ENCODE measurements at regions not wholly inside any gene's neighbourhood (a gene's known extent, or its start where the extent isn't known, plus 50 kb on each side); places are given as distances from the start of the nearest gene placed in this dataset.
A peak's percentile ranks its signal among the peaks of the same experiment; 100 is the strongest.
"Not testable (repeated sequence)": the region's sequence is repeated elsewhere in the genome, so short reads cannot be mapped to it uniquely, and the experiment has no call there.

DNA sequence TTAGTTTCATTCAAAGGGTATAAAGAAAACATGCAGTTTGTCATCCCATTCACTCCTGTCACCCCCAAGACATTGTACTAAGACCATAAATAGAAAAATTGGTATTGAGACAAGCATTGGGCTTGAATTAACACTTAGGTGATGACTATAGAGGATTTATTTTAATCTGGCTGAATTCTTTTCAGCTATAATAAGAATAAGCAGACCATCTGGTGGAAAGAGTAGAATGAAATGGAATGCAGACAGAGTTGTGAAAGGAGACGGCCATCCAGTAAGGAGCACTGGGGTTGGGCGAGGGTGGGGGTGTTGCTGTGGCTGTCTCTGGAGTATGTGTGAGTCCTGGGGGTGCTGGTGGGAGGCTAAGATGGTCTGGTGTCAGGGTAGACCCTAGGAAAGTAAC is 125.0 kb upstream of the IVNS1ABP start:
- DNase-seq (ENCODE audit: extremely low read depth in 1 of 2, low read depth in 1 of 2), result no peak

DNA sequence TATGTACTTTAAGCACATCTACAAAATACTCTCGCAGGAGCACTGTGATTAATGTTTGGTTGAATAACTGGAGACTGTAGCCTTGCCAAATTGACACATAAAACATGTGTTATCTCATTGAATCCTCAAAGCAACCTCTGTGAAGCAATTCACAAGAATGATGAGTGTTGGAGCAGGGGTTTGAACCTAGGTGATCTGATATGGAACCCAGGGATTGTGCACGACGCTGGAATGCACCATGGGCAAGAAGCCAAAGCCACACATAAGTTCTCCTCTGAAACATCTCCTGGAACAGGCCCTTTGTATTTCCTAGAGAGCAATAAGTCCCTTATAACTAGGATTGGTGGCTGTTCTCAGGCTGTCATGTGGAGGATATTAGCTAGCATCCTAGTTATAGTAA is 124.6 kb upstream of the IVNS1ABP start:
- no peak for DNase-seq (ENCODE audit: extremely low read depth in 1 of 2, low read depth in 1 of 2)

DNA sequence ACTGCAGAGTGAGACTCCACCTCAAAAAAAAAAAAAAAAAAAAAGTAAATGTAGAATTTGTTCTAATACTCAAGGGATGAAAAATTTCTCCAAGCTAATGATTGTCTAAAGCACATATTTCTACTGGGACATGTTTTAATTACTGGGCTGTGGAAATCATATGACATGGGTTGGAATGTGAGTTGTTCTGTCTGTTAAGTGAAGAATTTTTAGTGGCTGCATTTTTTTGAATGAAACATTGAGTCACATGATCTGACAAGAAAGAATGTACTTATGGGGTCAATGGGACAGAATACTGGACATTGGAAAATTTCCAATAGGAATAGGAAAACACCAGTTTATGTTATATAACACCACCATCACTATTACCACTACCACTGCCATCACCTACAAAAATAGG is 123.8 kb upstream of the IVNS1ABP start:
- no peak for DNase-seq (ENCODE audit: extremely low read depth in 1 of 2, low read depth in 1 of 2)

DNA sequence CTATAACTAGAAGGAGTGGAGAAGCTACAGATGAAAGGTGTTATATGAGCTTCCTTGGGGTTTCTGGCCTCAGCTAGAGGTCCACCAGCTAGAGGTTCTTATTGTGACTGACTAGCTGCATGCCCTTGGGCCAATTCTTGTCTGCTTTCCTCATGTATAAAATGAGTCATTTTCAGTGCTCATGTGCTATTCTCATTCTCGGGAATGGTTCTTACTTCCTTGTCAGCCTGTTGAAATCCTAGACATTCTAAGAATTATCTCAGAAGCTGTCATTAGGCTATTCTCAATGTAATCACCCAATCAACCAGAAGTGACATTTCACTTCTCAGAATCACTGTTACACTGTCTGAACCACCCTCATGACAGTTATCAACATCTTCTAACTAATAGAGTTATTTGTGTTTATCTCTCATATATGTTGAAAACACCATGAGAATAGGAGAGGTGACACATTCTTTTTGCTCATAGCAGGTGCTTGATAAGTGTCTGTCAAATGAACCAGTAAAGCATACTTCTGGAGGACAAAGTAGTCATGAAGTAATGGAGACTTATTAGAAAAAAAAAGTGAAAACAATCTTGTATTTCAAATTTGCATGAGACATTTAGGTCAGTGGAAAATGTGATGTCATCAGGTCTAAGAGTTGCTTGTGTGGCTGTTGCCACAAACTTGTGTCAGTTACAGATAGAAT is 122.8 kb upstream of the IVNS1ABP start:
- DNase-seq (ENCODE audit: extremely low read depth in 1 of 2, low read depth in 1 of 2), result peak; percentile 16 to 37

GRCh38 chr1:185438936-185439335 is 121.9 kb upstream of the IVNS1ABP start:
- DNase-seq (ENCODE audit: extremely low read depth in 1 of 2, low read depth in 1 of 2), result no peak

DNA sequence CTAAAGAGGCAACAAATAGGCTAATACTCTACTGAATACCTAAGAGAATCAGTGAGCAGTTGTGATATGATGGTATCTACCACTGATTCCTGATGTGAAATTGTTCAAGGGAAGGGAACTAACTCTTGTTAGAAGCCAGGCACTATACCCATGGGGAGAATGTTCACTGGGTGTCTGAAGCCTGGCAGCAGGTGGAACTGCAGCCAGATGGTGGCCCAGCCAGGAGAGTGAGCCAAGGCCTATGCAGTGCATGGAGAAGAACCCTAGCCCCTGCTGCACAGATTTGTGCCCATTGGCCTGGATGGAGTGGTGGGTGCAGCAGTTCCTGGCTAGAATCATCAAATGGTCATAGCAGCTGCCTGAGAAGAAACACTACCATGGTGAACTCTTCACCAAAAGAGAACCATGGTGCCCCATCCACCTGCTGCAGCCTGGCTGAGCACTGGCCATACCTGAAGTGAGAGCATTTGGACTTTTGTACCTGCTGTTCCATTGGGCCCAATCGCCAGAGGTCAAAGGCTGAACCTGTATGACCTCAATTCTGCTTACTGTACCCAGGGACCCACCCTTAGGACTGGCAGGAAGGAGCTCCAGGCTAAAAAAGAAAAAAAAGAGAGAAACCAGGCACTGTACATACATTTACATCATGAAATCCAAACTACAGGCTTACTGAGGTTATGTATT is 118.8 kb upstream of the IVNS1ABP start:
- no peak for DNase-seq (ENCODE audit: extremely low read depth in 1 of 2, low read depth in 1 of 2)

DNA sequence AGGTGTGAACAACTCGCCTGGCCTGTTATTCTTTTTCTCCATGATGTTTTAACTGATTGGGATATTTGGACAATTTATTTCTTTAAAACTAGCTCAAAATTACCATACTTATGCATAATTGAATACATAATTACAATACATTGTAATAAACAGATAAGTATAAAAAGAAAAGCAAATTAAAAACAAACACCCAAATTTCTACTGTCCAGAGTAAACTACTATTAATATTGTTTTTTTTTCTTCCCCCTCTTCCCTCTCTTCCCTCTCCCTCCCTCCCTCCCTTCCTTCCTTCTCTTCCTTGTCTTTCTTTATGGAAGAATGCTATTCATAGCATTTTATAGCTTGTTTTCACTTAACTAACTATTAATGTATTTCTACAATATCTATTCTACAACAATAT is 117.7 kb upstream of the IVNS1ABP start:
- DNase-seq (ENCODE audit: extremely low read depth in 1 of 2, low read depth in 1 of 2), result no peak

DNA sequence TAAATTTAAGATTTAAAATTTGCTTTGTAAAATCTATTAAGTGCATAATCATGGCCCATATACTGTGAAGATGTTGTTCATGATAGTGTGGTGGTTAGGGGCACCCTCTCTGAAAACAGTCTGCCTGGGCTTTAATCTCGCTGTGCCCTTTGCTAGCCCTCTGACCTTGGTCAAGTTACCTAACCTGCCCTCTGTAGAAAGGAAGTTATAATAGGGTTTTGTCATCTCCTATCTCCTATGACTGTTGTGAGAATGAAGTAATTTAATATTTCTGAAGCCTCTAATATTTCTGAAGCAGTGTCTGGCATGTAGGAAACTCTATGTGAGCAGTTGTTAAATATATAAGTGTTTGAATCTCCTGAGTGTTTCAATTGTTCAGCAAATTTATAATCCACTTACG is 116.6 kb upstream of the IVNS1ABP start:
- DNase-seq (ENCODE audit: extremely low read depth in 1 of 2, low read depth in 1 of 2), result no peak

GRCh38 chr1:185432948-185433347 is 115.9 kb upstream of the IVNS1ABP start:
- no peak for DNase-seq (ENCODE audit: extremely low read depth in 1 of 2, low read depth in 1 of 2)

DNA sequence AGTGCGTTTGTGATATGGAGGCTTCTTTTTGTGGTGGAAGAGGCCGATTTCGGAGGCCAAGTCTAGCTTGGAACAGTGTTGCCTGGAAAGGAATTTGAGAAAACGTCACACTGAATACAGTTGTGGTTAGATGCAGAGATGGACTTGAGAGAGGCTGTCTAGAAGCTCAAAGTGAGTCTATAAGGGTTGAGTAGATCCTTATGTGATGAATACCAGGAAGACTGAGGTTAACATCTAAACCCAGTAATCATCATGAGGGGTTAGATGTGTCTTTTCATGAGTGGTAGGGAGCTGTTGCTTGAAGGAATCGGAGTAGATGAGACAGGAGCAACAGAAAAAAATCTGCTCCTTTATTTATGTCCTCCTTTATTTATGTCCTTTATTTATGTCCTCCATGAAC is 114.6 kb upstream of the IVNS1ABP start:
- DNase-seq (ENCODE audit: extremely low read depth in 1 of 2, low read depth in 1 of 2), result no peak

GRCh38 chr1:185429668-185430067 is 112.6 kb upstream of the IVNS1ABP start:
- not testable (repeated sequence) for DNase-seq (ENCODE audit: extremely low read depth in 1 of 2, low read depth in 1 of 2)

DNA sequence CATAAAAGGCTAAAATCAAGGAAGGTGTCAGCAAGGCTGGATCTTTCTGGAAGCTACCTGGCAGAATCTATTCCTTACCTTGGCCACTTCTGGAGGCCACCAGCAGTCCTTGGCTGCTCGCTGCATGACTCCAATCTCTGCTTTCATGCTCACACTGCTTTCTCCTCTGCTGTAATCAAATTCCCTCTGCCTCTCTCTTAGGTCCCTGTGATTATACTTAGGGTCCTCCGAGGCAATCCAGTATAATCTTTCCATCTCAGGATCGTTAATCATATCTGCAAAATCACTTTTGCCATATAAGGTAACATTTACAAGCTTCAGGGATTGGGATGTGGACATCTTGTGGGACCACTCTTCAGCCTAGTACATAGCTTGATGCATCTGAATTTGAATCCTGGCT is 110.7 kb upstream of the IVNS1ABP start:
- no peak for DNase-seq (ENCODE audit: extremely low read depth in 1 of 2, low read depth in 1 of 2)

- no peak for DNase-seq (ENCODE audit: extremely low read depth in 1 of 2, low read depth in 1 of 2)
Measured at GRCh38 chr1:185427264-185427663, 110.2 kb upstream of the IVNS1ABP start.

DNA sequence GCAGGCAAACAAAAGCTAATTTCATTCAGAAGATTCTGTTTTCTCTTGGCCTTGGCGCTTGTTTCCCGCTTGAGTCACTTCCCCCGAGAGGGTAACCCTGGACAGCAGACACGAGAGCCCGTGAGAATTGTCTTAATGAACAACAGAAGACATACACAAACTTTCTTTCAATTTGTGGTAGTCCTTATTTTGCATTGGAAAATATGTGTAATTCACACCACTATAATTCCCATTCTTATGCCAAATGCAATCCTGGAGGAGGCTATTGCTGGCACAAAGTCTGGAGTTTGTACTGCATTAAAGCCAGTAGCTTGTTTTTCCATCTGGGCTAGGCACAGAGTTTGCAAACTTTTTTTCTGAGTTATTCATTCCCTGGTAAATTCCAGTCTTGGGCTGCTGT is 109.8 kb upstream of the IVNS1ABP start:
- no peak for DNase-seq (ENCODE audit: extremely low read depth in 1 of 2, low read depth in 1 of 2)

GRCh38 chr1:185425163-185425562 is 108.1 kb upstream of the IVNS1ABP start:
- DNase-seq (ENCODE audit: extremely low read depth in 1 of 2, low read depth in 1 of 2), result no peak

DNA sequence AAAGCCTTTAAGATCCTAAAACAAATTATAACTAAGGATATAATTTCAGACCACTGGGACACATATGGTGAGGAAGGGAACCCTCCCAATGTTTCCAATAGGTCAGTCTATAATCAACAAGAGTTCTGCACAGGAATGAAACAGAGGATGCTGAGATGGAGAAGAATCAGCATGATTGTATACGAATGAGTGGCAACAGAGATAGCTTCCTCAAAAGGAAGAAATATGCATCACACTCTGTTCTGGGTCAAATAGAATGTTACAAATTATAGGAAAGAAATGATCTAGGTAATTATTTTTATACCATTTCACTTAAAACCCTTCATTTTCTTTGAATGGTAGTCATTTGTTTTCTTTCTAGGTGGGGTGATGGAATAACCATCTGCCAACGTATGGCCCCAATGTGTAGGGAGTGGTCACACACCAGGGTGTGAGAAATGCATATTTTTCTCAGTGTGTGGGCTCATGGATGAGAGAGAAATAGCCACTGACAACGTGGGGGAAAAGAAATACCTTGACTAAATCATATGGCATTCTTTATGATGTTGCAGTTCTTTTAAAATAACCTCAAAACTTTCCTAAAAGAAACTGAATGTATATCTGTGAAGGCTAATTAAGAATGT is 104.6 kb upstream of the IVNS1ABP start:
- DNase-seq (ENCODE audit: extremely low read depth in 1 of 2, low read depth in 1 of 2), result no peak

- no peak for DNase-seq (ENCODE audit: extremely low read depth in 1 of 2, low read depth in 1 of 2)
Measured at GRCh38 chr1:185420588-185421081, 103.6 kb upstream of the IVNS1ABP start.

- DNase-seq (ENCODE audit: extremely low read depth in 1 of 2, low read depth in 1 of 2), result no peak
Measured at GRCh38 chr1:185419718-185420117, 102.7 kb upstream of the IVNS1ABP start.

DNA sequence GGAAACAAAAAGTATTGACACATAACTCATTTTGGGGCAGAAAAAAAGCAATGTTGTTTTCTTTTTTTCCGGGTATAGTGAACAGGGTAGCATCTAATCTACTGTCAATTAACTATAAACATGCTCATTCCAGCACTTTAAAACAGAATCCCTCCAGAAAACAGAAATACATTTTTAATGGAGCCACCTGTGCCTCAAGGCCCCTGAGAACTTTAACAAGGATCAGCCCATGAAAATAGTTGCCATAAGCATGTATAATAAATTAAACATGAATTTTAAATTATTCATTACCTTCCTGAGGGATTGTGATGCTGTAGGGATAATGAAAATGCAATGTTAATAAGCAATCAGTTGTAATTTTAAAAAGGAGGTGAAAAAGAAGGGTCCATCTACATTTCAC is 101.4 kb upstream of the IVNS1ABP start:
- DNase-seq (ENCODE audit: extremely low read depth in 1 of 2, low read depth in 1 of 2), result no peak

DNA sequence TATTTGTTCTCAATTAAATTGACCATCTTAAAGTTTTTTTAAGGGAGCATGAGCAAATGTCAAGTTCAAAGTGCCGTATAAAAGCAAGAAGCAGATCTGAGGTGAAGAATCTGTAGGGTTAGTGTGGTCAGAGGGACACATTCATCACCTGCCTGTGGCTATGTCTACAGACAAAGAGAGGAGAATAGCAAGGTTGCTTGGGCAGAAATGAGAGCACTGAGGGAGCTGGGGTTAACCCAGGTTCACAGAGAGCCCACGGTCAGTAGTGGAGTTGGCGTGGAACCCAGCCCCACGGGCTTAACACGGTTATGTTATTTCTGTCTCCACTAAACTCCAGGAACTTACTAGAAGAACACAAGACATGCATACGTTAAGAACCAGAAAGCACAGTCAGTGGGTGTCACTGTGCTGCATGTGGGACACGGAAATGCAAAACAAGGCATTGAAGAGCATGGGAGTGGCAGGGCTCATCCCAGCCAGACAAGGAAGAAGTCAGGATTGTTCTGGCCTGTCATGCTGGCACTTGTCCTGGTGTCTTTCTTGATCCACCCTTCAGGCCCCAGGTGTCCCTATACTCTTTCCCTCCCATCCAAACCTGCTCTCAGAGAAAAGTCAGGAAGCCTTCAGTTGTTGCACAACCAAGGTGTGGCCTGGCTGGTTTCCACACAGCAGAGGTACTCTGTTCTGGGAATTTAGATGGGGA is 95.5 kb upstream of the IVNS1ABP start:
- no peak for DNase-seq (ENCODE audit: extremely low read depth in 1 of 2, low read depth in 1 of 2)

GRCh38 chr1:185409763-185410528 is 92.9 kb upstream of the IVNS1ABP start:
- no peak for DNase-seq (ENCODE audit: extremely low read depth in 1 of 2, low read depth in 1 of 2)
